Stimulated activated CD4-positive, alpha-beta T cell treated with anti-CD3 and anti-CD28 coated beads, Interleukin-2, amount 100 ng/mL, for 48 hours (primary cell): ENCODE measurements at regions not wholly inside any gene's neighbourhood (a gene's known extent, or its start where the extent isn't known, plus 50 kb on each side); places are given as distances from the start of the nearest gene placed in this dataset.
"Not testable (repeated sequence)": the region's sequence is repeated elsewhere in the genome, so short reads cannot be mapped to it uniquely, and the experiment has no call there.

Experiments used
- DNase-seq, 2 donors: peaks; one replicate each; pipeline ENCODE4 v3.0.0-alpha.2; 2020

GRCh38 chr4:9704551-9705332, 76.7 kb upstream of the DRD5 start:
- no peak for DNase-seq

GRCh38 chr4:9707281-9707680, 74.2 kb upstream of the DRD5 start:
- DNase-seq = not testable (repeated sequence)

GRCh38 chr4:9707936-9708335, 73.5 kb upstream of the DRD5 start:
- DNase-seq = not testable (repeated sequence)

GRCh38 chr4:9709724-9710123, 71.7 kb upstream of the DRD5 start:
- DNase-seq = no peak

GRCh38 chr4:9715271-9715670, 66.2 kb upstream of the DRD5 start:
- DNase-seq = not testable (repeated sequence)

GRCh38 chr4:9716093-9716492, 65.3 kb upstream of the DRD5 start:
- DNase-seq = no peak

- not testable (repeated sequence) for DNase-seq
Observed at GRCh38 chr4:9718246-9718939, 63.0 kb upstream of the DRD5 start.

- DNase-seq = not testable (repeated sequence)
Observed at GRCh38 chr4:9722131-9722530, 59.3 kb upstream of the DRD5 start.
